B cell (primary cell): ENCODE measurements at regions not wholly inside any gene's neighbourhood (a gene's known extent, or its start where the extent isn't known, plus 50 kb on each side); places are given as distances from the start of the nearest gene placed in this dataset.

Experiments
- EZH2 ChIP-seq: IDR thresholded peaks from 2 replicates; pipeline ENCODE4 v1.6.1; 2012; ENCODE audit warnings: borderline replicate concordance, low read depth, mild to moderate bottlenecking, moderate library complexity, low read length; ENCODE audit not compliant: insufficient read depth, poor library complexity, severe bottlenecking
- TF ChIP-seq, protein P1 (sequence below): fragments of 200-600 bp; IDR thresholded peaks from one replicate; pipeline ENCODE4 v1.8.0; 2022; ENCODE audit warnings: antibody characterized with exemption, mild to moderate bottlenecking

DNA sequence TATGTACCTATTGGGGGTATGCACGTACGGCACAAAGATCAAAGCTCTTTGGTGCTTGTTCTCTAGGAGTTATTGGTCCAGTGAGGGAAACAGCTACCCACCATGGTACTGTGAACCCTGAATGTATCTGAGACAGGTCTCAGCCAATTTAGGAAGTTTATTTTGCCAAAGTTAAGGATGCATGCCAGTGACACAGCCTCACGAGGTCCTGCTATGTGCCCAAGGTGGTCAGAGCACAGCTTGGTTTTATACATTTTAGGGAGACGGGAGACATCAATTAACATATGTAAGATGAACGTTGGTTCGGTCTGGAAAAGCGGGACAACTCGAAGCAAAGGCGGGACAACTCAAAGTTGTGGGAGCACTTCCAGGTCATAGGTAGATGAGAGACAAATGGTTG lies 75.8 kb downstream of the SOWAHC start:
- TF ChIP-seq, protein P1, sequence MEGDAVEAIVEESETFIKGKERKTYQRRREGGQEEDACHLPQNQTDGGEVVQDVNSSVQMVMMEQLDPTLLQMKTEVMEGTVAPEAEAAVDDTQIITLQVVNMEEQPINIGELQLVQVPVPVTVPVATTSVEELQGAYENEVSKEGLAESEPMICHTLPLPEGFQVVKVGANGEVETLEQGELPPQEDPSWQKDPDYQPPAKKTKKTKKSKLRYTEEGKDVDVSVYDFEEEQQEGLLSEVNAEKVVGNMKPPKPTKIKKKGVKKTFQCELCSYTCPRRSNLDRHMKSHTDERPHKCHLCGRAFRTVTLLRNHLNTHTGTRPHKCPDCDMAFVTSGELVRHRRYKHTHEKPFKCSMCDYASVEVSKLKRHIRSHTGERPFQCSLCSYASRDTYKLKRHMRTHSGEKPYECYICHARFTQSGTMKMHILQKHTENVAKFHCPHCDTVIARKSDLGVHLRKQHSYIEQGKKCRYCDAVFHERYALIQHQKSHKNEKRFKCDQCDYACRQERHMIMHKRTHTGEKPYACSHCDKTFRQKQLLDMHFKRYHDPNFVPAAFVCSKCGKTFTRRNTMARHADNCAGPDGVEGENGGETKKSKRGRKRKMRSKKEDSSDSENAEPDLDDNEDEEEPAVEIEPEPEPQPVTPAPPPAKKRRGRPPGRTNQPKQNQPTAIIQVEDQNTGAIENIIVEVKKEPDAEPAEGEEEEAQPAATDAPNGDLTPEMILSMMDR = no peak
- no peak for TF ChIP-seq EZH2
